GM12878 (cell line): ENCODE measurements at regions not wholly inside any gene's neighbourhood (a gene's known extent, or its start where the extent isn't known, plus 50 kb on each side); places are given as distances from the start of the nearest gene placed in this dataset.
A peak's percentile ranks its signal among the peaks of the same experiment; 100 is the strongest.

Experiments
- ATAC-seq: fragments of 200-7000 bp; cut with Tn5 transposase; 3 replicates; pipeline ENCODE4 v1.9.1; 2020; ENCODE audit warnings: mild to moderate bottlenecking, moderate library complexity
- BruUV-seq: library from RNA; stranded (reverse); fragments of 400-500 nt; replicated peaks from 2 replicates; lab custom pipeline; 2021; lab: Mats Ljungman, UMichigan
- CTCF ChIA-PET: fragments of 300-600 bp; sonication (Branson Sonifier 250); formaldehyde crosslinking; extraction: SDS; loops from one replicate; lab custom pipeline; 2021; ENCODE audit warnings: inconsistent platforms; lab: Yijun Ruan, JAX
- POLR2A ChIA-PET: fragments of 350-600 bp; formaldehyde crosslinking; extraction: SDS; loops from one replicate; lab custom pipeline; 2021; ENCODE audit warnings: inconsistent platforms; lab: Charles Lee
- RAD21 ChIA-PET: fragments of 300-600 bp; sonication (Branson Sonifier 250); formaldehyde crosslinking; loops from one replicate; lab custom pipeline; 2023; ENCODE audit warnings: antibody characterized with exemption; ENCODE audit not compliant: unreplicated experiment; lab: Charles Lee
- SMC1A ChIA-PET: fragments of 300-600 bp; sonication (Branson Sonifier 250); formaldehyde crosslinking; loops from one replicate; lab custom pipeline; 2023; ENCODE audit not compliant: unreplicated experiment, uncharacterized antibody; lab: Charles Lee
- DNase-seq: peaks from one replicate; pipeline ENCODE4 v3.0.0-alpha.2; 2011; ENCODE audit warnings: low read depth, low spot score
- FAIRE-seq: peaks from 3 replicates; lab custom pipeline; 2011; peaks lifted over from hg19 to GRCh38; lab: Jason Lieb, UNC
- H2AFZ ChIP-seq: 2 replicates; pipeline ENCODE4 v1.6.0; 2011; ENCODE audit warnings: low read depth, low read length, control low read depth; ENCODE audit not compliant: control insufficient read depth
- H3K27ac ChIP-seq: 2 replicates; pipeline ENCODE4 v1.5.1; 2011; ENCODE audit warnings: control low read depth; ENCODE audit not compliant: control insufficient read depth, insufficient read depth
- H3K27me3 ChIP-seq, 2 experiments: replicated peaks in 1 of 2; 2 replicates each; pipeline versions ENCODE4 v1.6.0 to v1.6.1; 2011; ENCODE audit warnings: low read length in 1 of 2; ENCODE audit not compliant: control insufficient read depth in 2 of 2, insufficient read depth in 2 of 2
- H3K36me3 ChIP-seq, 2 experiments: 2 replicates each; pipeline ENCODE4 v1.5.1; 2011; ENCODE audit warnings: low read length in 1 of 2; ENCODE audit not compliant: control insufficient read depth in 2 of 2, insufficient read depth in 2 of 2
- H3K4me1 ChIP-seq: 2 replicates; pipeline ENCODE4 v1.6.1; 2011; ENCODE audit warnings: mild to moderate bottlenecking, low read length, moderate library complexity, mixed read lengths; ENCODE audit not compliant: control insufficient read depth, insufficient read depth
- H3K4me2 ChIP-seq: 2 replicates; pipeline ENCODE4 v1.6.0; 2011; ENCODE audit warnings: control low read depth; ENCODE audit not compliant: control insufficient read depth, insufficient read depth
- H3K4me3 ChIP-seq: fragments of 200-600 bp; sonication (generic); 2 replicates; pipeline ENCODE4 v1.5.1; 2016
- H3K79me2 ChIP-seq: 2 replicates; pipeline ENCODE4 v1.6.0; 2011; ENCODE audit warnings: low read length; ENCODE audit not compliant: control insufficient read depth, insufficient read depth
- H3K9ac ChIP-seq: 2 replicates; pipeline ENCODE4 v1.8.0; 2011; ENCODE audit warnings: low read length, control low read depth, mixed read lengths; ENCODE audit not compliant: control insufficient read depth, insufficient read depth
- H3K9me3 ChIP-seq: replicated peaks from 3 replicates; pipeline ENCODE4 v1.5.1; 2011; ENCODE audit warnings: mild to moderate bottlenecking, low read length; ENCODE audit not compliant: control insufficient read depth, insufficient read depth
- H4K20me1 ChIP-seq: 2 replicates; pipeline ENCODE4 v1.6.0; 2011; ENCODE audit not compliant: control insufficient read depth, insufficient read depth
- CHD4 ChIP-seq: fragments of 200-600 bp; sonication (generic); IDR thresholded peaks from 2 replicates; pipeline ENCODE4 v1.6.1; 2016; ENCODE audit warnings: mild to moderate bottlenecking
- E2F4 ChIP-seq: IDR thresholded peaks from 2 replicates; pipeline ENCODE4 v1.6.1; 2012; ENCODE audit warnings: low read depth, low read length, improper control_type of control experiment
- HCFC1 ChIP-seq: fragments of 150-350 bp; IDR thresholded peaks from 2 replicates; pipeline ENCODE4 v1.6.1; 2014; ENCODE audit warnings: low read length
- JUNB ChIP-seq: IDR thresholded peaks from 2 replicates; pipeline ENCODE4 v1.6.1; 2016; ENCODE audit warnings: antibody characterized with exemption, mild to moderate bottlenecking
- JUND ChIP-seq: IDR thresholded peaks from 2 replicates; pipeline ENCODE4 v1.6.1; 2012; ENCODE audit warnings: low read depth, mild to moderate bottlenecking, low read length, improper control_type of control experiment, moderate library complexity
- MTA3 ChIP-seq: IDR thresholded peaks from 2 replicates; pipeline ENCODE4 v1.6.1; 2012; ENCODE audit warnings: low read length, inconsistent platforms, borderline replicate concordance
- NFIC ChIP-seq: IDR thresholded peaks from 2 replicates; pipeline ENCODE4 v1.6.1; 2012; ENCODE audit warnings: low read depth, mild to moderate bottlenecking, inconsistent platforms, low read length, moderate library complexity
- POU2F2 ChIP-seq: IDR thresholded peaks from 3 replicates; pipeline ENCODE4 v1.6.1; 2011; ENCODE audit warnings: low read depth, mild to moderate bottlenecking, low read length, borderline replicate concordance
- RB1 ChIP-seq: fragments of 450-650 bp; formaldehyde crosslinking; IDR thresholded peaks from 2 replicates; pipeline ENCODE4 v1.6.1; 2017; ENCODE audit warnings: mild to moderate bottlenecking, borderline replicate concordance
- SREBF2 ChIP-seq: IDR thresholded peaks from 2 replicates; pipeline ENCODE4 v1.6.1; 2012; ENCODE audit warnings: mild to moderate bottlenecking, low read length
- TARDBP ChIP-seq: IDR thresholded peaks from 2 replicates; pipeline ENCODE4 v1.6.1; 2016; ENCODE audit warnings: borderline replicate concordance
- ZBTB11 ChIP-seq: fragments of 450-650 bp; formaldehyde crosslinking; IDR thresholded peaks from 2 replicates; pipeline ENCODE4 v1.5.0; 2022; ENCODE audit warnings: mild to moderate bottlenecking, missing genetic modification characterization
- ZNF217 ChIP-seq: fragments of 450-650 bp; IDR thresholded peaks from 2 replicates; pipeline ENCODE4 v1.6.1; 2017; ENCODE audit warnings: antibody characterized with exemption, mild to moderate bottlenecking
- WGBS: methylation state at CpG from one replicate; pipeline ENCODE4 v1.1.6; 2016; ENCODE audit warnings: low lambda C conversion rate; ENCODE audit not compliant: insufficient replicate concordance, insufficient coverage; ENCODE audit errors: missing lambda C conversion rate; 5-methylcytosine and 5-hydroxymethylcytosine counted together
- in situ Hi-C: fragments of 300-500 bp; cut with MboI; formaldehyde crosslinking; loops from 9 replicates; pipeline ENCODE4 v1.14.3; 2018; ENCODE audit warnings: mixed read lengths
- intact Hi-C: fragments of 100-400 bp; cut with micrococcal nuclease; formaldehyde crosslinking; loops from one replicate; pipeline ENCODE4 v1.14.2; 2022; ENCODE audit not compliant: unreplicated experiment

- DNase-seq (no peak), ATAC-seq (peak; percentile 17; the same call in 1 of the 3 replicates), FAIRE-seq (no peak)
- H3K4me3 ChIP-seq, result no peak overlapping the region
- H2AFZ ChIP-seq, result no peak overlapping the region; the same call in 1 of the 2 replicates
- no peaks in the 10 kb centered on the region for H4K20me1 ChIP-seq
- WGBS, result 81% methylated on average over 4 of the region's 4 CpGs
- H3K4me2 ChIP-seq, result no peak overlapping the region
- H3K9ac ChIP-seq, result no peak overlapping the region
- no peaks in the 10 kb centered on the region for H3K79me2 ChIP-seq
- intact Hi-C loops, result no loop called here
- SMC1A ChIA-PET, result interaction anchor here (1.1 to 1.2 kb wide), 2 partner anchors 25 to 46 kb away, joined by 3 read pairs; no protein-coding TSS in a partner anchor
- CTCF ChIA-PET, result interaction anchor here (1.1 to 1.5 kb wide), 2 partner anchors 10 to 252 kb away, joined by 5 read pairs; no protein-coding TSS in a partner anchor
- in situ Hi-C loops, result no loop called here
- no peaks in the 10 kb centered on the region for H3K27me3 ChIP-seq
- RAD21 ChIA-PET, result no interaction called here
- H3K9me3 ChIP-seq, result no peaks in the 10 kb centered on the region
- TF ChIP-seq SREBF2 (no peak), HCFC1 (no peak), E2F4 (no peak), MTA3 (no peak), ZNF217 (no peak), CHD4 (no peak), JUND (no peak), ZBTB11 (CRISPR knock-in tag) (no peak), TARDBP (no peak), NFIC (no peak), POU2F2 (no peak), JUNB (no peak), RB1 (no peak)
- POLR2A ChIA-PET, result no interaction called here
- H3K36me3 ChIP-seq, result no peaks in the 10 kb centered on the region
- H3K4me1 ChIP-seq, result no peaks in the 10 kb centered on the region; the same call in 1 of the 2 replicates
- no peak overlapping the region for H3K27ac ChIP-seq
- no TSS peak for BruUV-seq
Observed at GRCh38 chrX:13198056-13198761, 121.6 kb downstream of the ATXN3L start.
